ENCODE measurements at regions not wholly inside any gene's neighbourhood (a gene's known extent, or its start where the extent isn't known, plus 50 kb on each side); places are given as distances from the start of the nearest gene placed in this dataset.
"Not testable (repeated sequence)": the region's sequence is repeated elsewhere in the genome, so short reads cannot be mapped to it uniquely, and the experiment has no call there.

DNA sequence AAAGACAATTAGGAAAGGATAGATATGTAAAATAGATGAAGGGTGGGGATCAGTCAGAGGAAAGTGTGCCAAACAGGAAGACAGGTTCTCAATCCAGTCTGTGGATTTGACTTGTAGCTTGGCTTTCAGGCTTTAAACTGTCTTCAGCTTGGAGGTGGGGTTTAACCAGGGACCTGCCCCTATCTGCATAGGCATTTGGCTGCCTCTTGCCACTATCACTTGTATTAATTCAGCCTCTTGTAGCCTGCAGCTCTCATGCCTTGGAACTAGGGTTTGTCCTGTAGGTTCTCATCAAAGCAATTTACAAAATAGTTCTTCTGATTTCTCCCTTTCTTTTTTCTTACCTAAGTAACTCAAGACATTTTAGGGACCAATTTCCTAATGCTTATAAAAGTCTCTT lies 88.8 kb upstream of the PAXBP1 start:
- DNase-seq, result no peak
- H3K27me3 Mint-ChIP-seq, result peaks cover 25% of the 10 kb centered on the region
- no peak overlapping the region for H3K27ac Mint-ChIP-seq
- peaks cover 2% of the 10 kb centered on the region for H3K9me3 Mint-ChIP-seq (ENCODE audit: low read depth)
- no peaks in the 10 kb centered on the region for H3K36me3 Mint-ChIP-seq
- CTCF ChIA-PET, result no interaction called here
- no peak for ATAC-seq
- no peak overlapping the region for H3K4me3 Mint-ChIP-seq
- no peaks in the 10 kb centered on the region for H3K4me1 Mint-ChIP-seq

DNA sequence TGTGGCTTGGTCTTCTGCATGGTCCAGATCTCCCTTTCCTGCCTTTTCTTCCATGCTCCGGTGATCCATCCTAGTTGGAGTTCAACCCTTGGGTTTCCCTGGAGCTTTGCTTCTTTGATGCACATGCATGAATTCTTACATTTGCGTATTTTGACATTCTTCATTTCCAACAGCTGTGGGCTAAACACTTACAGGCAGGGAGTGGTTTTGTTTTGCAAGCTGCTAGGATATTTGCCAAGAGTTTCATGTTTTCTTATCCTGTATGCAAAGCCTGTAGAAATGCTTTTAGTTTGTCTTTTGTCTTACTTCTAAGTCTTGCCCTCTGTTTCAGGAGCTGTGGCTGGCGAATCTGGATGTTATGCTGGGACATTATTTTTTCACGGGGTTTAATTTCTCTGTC lies 90.3 kb upstream of the PAXBP1 start:
- Mint-ChIP-seq H3K4me1 (no peaks in the 10 kb centered on the region), H3K27me3 (peaks cover 26% of the 10 kb centered on the region), H3K27ac (no peak overlapping the region), H3K4me3 (no peak overlapping the region), H3K9me3 (ENCODE audit: low read depth) (peaks cover 2% of the 10 kb centered on the region), H3K36me3 (no peaks in the 10 kb centered on the region)
- CTCF ChIA-PET, result interaction anchor here (1.0 kb wide), 1 partner anchor 77 kb away, joined by 3 read pairs; no protein-coding TSS in a partner anchor
- DNase-seq (no peak), ATAC-seq (no peak)

DNA sequence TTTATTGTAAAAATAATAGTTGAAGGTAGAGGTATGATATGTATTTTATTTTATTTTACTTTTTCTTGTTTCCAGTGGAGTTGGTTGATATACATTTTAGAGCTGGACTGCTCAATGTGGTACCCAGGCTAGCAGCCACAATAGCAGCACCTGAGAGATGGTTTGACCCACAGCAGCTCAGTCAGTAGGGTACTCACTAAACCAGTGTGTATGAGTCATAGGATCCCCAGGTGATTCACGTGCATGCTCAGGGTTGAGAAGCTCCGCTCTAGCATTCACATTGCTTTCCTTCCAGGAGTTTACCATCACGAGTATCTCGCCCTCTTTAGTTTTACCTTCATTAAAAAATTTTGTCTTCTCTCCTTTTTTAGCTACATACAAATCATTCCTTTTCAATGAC lies 96.0 kb upstream of the PAXBP1 start:
- Mint-ChIP-seq H3K27ac (no peak overlapping the region), H3K36me3 (no peaks in the 10 kb centered on the region), H3K27me3 (peaks cover 19% of the 10 kb centered on the region), H3K4me3 (no peak overlapping the region), H3K4me1 (no peaks in the 10 kb centered on the region), H3K9me3 (ENCODE audit: low read depth) (no peaks in the 10 kb centered on the region)
- CTCF ChIA-PET, result no interaction called here
- ATAC-seq (no peak), DNase-seq (no peak)

DNA sequence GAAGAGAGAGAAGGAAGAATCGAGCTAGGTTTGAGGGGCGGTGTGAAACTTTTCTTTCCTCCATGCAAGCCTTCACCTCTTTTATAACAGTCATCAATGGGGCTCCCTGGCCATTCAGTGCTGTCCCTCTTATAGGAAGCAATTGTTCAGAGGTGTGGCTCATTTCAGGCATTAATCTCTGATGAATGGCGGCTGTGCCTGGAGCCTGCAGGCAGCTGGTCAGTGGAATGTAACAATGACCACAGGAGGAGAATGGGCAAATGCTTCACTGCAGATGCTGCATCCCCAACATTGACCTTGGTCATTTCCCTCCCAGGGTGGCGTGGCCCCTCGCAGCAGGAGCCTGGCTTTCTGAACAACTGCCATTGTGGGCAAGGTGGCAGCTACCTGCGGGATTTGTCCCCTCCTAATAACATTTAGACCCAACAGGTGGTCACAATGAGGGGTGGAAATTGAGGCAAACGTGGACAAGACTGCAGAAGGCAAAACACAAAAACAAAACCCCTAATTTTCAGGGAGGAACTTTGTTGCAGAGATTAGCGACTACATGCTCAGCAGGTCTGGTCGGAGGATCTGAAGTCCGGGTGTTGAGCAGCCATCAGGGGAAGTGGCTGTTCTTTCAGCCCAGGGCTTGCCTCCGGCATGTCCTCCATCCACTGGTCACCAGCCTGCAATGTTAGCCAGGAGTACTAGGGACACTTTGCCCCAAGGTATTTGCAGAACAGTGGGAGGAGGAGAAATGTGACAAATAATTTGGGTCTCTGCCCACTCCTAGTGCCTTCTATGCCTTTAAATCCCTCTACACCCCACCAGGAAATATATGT lies 97.3 kb upstream of the PAXBP1 start:
- CTCF ChIA-PET, result no interaction called here
- Mint-ChIP-seq H3K27ac (no peak overlapping the region), H3K9me3 (ENCODE audit: low read depth) (no peaks in the 10 kb centered on the region), H3K27me3 (peaks cover 9% of the 10 kb centered on the region), H3K4me1 (no peaks in the 10 kb centered on the region), H3K36me3 (no peaks in the 10 kb centered on the region), H3K4me3 (no peak overlapping the region)
- no peak for ATAC-seq
- DNase-seq, result no peak

DNA sequence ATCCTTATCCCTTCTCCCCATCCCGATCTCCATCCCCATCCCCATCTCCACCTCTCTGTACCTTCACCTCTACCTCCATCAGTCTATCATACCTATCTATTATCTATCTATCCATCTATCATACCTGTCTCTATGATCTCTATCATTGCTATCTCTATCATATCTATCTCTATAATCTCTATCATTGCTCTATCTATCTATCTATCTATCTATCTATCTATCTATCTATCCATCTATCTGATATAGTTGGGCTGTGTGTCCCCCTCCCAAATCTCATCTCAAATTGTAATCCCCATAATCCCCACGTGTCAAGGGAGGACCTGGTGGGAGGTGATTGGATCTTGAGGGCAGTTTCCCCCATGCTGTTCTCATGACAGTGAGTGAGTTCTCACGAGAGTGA lies 97.9 kb upstream of the PAXBP1 start:
- H3K9me3 Mint-ChIP-seq (ENCODE audit: low read depth), result no peaks in the 10 kb centered on the region
- H3K36me3 Mint-ChIP-seq, result no peaks in the 10 kb centered on the region
- no peak overlapping the region for H3K27ac Mint-ChIP-seq
- peaks cover 12% of the 10 kb centered on the region for H3K27me3 Mint-ChIP-seq
- H3K4me3 Mint-ChIP-seq, result no peak overlapping the region
- ATAC-seq (no peak), DNase-seq (no peak)
- no peaks in the 10 kb centered on the region for H3K4me1 Mint-ChIP-seq
- CTCF ChIA-PET, result no interaction called here

DNA sequence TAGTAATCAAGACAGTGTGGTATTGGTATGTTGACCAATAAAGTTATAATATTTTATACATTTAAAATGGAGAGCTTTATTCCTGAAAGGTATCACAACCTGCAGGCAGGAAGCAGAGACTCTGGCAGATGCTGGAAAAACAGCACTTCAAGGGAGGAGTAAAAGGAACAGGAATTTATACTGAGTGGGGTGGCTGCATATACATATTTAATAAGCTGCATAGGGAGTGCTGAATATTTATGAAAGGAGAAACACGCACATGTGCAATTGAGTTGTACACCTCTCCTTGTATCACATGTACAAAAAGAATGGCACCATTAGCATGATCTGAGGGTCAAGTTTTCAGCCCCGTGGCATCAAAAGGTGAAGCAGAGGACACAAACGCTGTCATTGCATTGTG lies 104.9 kb upstream of the PAXBP1 start:
- no peak overlapping the region for H3K27ac Mint-ChIP-seq
- ATAC-seq (no peak), DNase-seq (no peak)
- H3K4me1 Mint-ChIP-seq, result no peaks in the 10 kb centered on the region
- H3K9me3 Mint-ChIP-seq (ENCODE audit: low read depth), result no peaks in the 10 kb centered on the region
- peaks cover 31% of the 10 kb centered on the region for H3K27me3 Mint-ChIP-seq
- no peak overlapping the region for H3K4me3 Mint-ChIP-seq
- no peaks in the 10 kb centered on the region for H3K36me3 Mint-ChIP-seq
- CTCF ChIA-PET, result no interaction called here

DNA sequence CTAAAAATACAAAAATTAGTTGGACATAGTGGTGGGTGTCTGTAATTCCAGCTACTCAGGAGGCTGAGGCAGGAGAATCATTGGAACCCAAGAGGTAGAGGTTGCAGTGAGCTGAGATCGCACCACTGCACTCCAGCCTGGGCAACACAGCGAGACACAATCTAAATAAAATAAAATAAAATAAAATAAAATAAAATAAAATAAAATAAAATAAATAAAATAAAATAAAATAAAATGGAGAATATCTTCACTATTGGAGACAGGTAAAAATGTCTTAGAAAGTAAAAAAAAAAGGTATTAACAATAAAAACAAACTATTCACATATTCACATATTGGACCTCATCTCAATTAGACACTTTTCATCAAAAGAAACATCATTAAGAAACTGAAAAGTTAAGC lies 106.3 kb upstream of the PAXBP1 start:
- DNase-seq; H3K27ac Mint-ChIP-seq; H3K4me1 Mint-ChIP-seq; ATAC-seq; H3K4me3 Mint-ChIP-seq; CTCF ChIA-PET; H3K36me3 Mint-ChIP-seq; H3K9me3 Mint-ChIP-seq (ENCODE audit: low read depth): not testable (repeated sequence)
- peaks cover 32% of the 10 kb centered on the region for H3K27me3 Mint-ChIP-seq

DNA sequence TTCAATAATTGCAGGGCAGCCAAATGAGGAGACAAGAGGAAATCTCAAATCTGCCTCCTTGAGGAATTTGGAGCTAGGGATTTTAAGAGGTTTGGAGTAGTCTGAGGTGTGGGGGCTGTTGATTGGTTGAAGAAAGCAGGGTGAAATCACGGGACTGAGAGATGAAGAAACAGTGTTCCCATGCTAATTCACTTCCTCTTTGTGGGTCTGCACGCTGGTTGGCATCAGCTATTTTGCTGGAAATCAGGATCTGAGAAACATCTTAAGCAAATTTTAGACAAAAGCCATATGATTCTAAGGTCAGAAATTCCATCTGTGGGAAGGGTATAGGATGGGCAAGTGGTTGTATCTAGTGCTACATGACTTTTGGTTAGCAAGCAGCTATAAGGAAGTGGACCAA lies 107.1 kb upstream of the PAXBP1 start:
- Mint-ChIP-seq H3K36me3 (no peaks in the 10 kb centered on the region), H3K27me3 (peaks cover 32% of the 10 kb centered on the region), H3K4me1 (no peaks in the 10 kb centered on the region), H3K27ac (no peak overlapping the region), H3K9me3 (ENCODE audit: low read depth) (no peaks in the 10 kb centered on the region), H3K4me3 (no peak overlapping the region)
- CTCF ChIA-PET, result interaction anchor here (1.3 kb wide), 1 partner anchor 62 kb away, joined by 5 read pairs; no protein-coding TSS in a partner anchor
- no peak for ATAC-seq
- DNase-seq, result no peak

DNA sequence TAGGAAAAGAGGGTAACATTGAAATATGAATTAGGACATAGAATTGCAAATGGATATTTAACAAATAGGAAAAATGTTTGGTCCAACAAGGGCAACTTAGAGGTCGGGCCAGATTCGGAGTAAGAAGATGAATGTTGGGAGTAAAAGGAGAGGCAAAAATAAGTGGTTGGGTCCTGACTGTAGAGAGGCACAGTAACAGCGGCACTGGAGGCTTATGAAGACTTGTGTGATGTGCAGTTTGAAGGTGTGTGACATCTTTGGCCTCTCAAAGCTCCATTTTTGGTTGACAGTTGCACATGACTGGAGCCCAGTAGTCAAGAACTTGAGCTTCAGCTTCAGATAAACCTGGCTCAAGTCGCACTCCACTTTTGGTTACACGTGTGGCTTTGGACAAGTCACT lies 109.9 kb upstream of the PAXBP1 start:
- Mint-ChIP-seq H3K27me3 (peaks cover 22% of the 10 kb centered on the region), H3K27ac (no peak overlapping the region), H3K9me3 (ENCODE audit: low read depth) (no peaks in the 10 kb centered on the region), H3K4me3 (no peak overlapping the region), H3K4me1 (peaks cover 8% of the 10 kb centered on the region), H3K36me3 (peaks cover 3% of the 10 kb centered on the region)
- DNase-seq (no peak), ATAC-seq (no peak)
- CTCF ChIA-PET, result no interaction called here

DNA sequence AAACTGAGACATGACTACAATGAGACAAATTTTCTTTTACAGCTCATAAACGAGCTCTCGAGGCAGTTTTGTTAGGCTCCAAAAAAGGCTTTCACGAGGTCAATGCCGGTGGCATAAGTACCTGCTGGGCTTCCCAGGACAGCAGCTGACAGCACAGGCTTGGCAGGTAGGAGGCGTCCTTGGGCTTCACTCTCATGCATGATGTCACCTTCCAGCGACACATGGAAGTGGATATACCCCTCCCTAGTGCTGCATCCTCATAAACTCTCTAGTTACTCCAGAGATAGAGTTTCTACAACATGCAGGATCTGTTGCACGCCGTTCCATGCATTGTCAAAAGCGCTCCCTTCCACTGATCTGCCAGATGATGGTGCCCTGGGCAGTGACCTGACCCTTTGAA lies 112.5 kb upstream of the PAXBP1 start:
- CTCF ChIA-PET, result no interaction called here
- H3K4me1 Mint-ChIP-seq, result peaks cover 15% of the 10 kb centered on the region

DNA sequence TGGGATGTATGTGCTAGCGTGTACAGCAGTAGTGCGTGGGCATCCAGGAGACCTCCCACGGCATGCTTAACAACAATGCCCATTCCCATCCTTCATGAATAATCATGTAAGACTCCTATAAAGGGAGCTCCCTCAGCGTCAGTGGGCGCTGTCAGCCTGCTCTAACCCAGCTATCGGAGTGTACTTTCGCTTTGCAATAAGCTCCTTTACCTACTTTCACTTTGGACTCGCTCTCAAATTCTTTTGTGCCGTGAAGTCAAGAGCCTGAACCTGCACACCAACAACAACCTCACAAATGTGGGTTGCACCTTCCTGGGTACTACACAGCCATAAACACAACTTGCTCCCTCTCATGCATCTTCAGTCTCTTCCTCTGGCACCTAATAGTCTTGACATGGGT lies 114.8 kb upstream of the PAXBP1 start:
- Mint-ChIP-seq H3K27me3 (peaks cover 28% of the 10 kb centered on the region), H3K9me3 (ENCODE audit: low read depth) (no peaks in the 10 kb centered on the region), H3K4me1 (peaks cover 15% of the 10 kb centered on the region), H3K27ac (no peak overlapping the region), H3K4me3 (peak overlapping the region; percentile 69), H3K36me3 (peaks cover 3% of the 10 kb centered on the region)
- DNase-seq (peak; percentile 54), ATAC-seq (peak; percentile 89)
- CTCF ChIA-PET, result interaction anchor here (0.6 to 1.8 kb wide), 7 partner anchors 35 to 332 kb away, joined by 3 to 8 read pairs (median 3); no protein-coding TSS in a partner anchor

More for the DNA sequence above, 112.5 kb upstream of the PAXBP1 start:
- H3K27ac Mint-ChIP-seq, result no peak overlapping the region
- no peak overlapping the region for H3K4me3 Mint-ChIP-seq
- no peak for DNase-seq
- H3K36me3 Mint-ChIP-seq, result peaks cover 3% of the 10 kb centered on the region
- no peak for ATAC-seq
- peaks cover 29% of the 10 kb centered on the region for H3K27me3 Mint-ChIP-seq
- no peaks in the 10 kb centered on the region for H3K9me3 Mint-ChIP-seq (ENCODE audit: low read depth)

DNA sequence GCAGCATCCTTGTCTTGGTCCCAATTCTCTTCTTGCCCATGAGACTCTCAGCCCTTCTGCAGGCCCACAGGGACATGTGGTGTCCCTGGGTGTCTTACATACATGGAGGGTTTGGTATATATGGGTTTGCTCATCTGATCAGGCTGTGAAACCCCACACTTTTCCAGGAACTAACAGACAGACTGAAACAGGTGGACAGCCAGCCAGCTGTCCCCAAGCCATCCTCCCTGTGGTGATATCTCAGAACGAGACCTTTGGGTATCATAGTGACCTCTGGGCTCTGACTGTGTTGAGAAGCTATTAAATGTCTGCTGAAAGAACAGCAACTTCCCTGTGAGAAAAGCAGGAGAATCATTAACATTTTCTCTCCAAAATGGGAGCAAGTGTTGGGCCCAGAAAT lies 115.5 kb upstream of the PAXBP1 start:
- Mint-ChIP-seq H3K36me3 (peaks cover 3% of the 10 kb centered on the region), H3K27ac (no peak overlapping the region), H3K4me3 (peak overlapping the region; percentile 69), H3K4me1 (peaks cover 15% of the 10 kb centered on the region), H3K27me3 (peaks cover 29% of the 10 kb centered on the region), H3K9me3 (ENCODE audit: low read depth) (no peaks in the 10 kb centered on the region)
- CTCF ChIA-PET, result interaction anchor here (1.1 to 1.8 kb wide), 4 partner anchors 46 to 54 kb away, joined by 3 to 8 read pairs (median 5); no protein-coding TSS in a partner anchor
- no peak for ATAC-seq
- DNase-seq, result no peak

DNA sequence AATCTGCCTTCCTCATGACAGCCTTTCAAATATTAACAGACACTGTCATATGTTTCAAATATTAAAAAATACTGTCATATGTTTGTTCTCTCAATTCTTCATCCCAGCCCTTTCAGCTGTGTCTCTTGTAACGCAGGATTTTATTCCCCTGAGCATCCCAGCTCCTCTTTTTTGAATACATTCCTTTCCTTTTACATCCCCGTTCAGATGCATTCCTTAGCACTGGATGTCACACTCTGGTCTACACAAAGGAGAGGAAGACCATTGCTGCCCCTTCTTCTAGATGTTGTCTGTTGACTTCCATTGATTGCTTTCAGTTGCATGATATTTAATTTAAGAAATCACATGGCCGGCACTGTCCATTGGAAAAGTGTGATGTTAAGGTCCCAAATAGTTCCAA lies 117.4 kb upstream of the PAXBP1 start:
- peaks cover 15% of the 10 kb centered on the region for H3K4me1 Mint-ChIP-seq
- CTCF ChIA-PET, result no interaction called here
- H3K27ac Mint-ChIP-seq, result no peak overlapping the region
- ATAC-seq (no peak), DNase-seq (no peak)
- peaks cover 3% of the 10 kb centered on the region for H3K36me3 Mint-ChIP-seq
- H3K27me3 Mint-ChIP-seq, result peaks cover 29% of the 10 kb centered on the region
- H3K9me3 Mint-ChIP-seq (ENCODE audit: low read depth), result no peaks in the 10 kb centered on the region
- H3K4me3 Mint-ChIP-seq, result no peak overlapping the region

DNA sequence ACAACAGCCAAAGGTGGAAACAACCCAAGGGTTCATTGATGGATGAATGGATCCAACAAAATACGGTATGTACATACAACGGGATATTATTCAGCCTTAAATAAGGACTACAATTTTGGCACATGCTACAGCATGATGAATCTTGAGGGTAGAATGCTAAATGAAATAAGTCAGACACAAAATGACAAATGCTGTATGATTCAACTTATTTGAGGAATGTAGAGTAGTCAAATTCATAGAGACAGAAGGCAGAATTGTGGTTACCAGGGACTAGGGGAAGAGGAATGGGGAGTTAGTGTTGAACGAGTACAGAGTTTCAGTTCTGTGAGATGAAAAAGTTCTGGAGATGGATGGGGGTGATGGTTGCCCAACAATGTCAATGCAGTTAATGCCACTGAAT lies 118.0 kb upstream of the PAXBP1 start:
- Mint-ChIP-seq H3K27ac (no peak overlapping the region), H3K9me3 (ENCODE audit: low read depth) (peaks cover 3% of the 10 kb centered on the region), H3K27me3 (peaks cover 33% of the 10 kb centered on the region), H3K36me3 (peaks cover 3% of the 10 kb centered on the region), H3K4me3 (no peak overlapping the region), H3K4me1 (peaks cover 15% of the 10 kb centered on the region)
- no peak for ATAC-seq
- CTCF ChIA-PET, result no interaction called here
- DNase-seq, result no peak
